Esophagus squamous epithelium (tissue), 4 donors: ENCODE measurements at regions not wholly inside any gene's neighbourhood (a gene's known extent, or its start where the extent isn't known, plus 50 kb on each side); places are given as distances from the start of the nearest gene placed in this dataset.

ENCODE experiments used
- CTCF ChIP-seq, 6 experiments: fragments of 450-650 bp in 4 of 6; fragments of 200-600 bp in 2 of 6; sonication (generic) in 2 of 6; IDR thresholded peaks; one replicate each; pipeline ENCODE4 v1.5.1; 2016 to 2019; ENCODE audit warnings: antibody characterized with exemption in 6 of 6, mild to moderate bottlenecking in 4 of 6, moderate library complexity in 4 of 6
- POLR2A ChIP-seq, 4 donors: fragments of 450-650 bp; IDR thresholded peaks; one replicate each; pipeline ENCODE4 v1.6.1; 2017; ENCODE audit warnings: antibody characterized with exemption in 4 of 4, mild to moderate bottlenecking in 4 of 4, moderate library complexity in 3 of 4

- no peak for TF ChIP-seq CTCF (IDR thresholded peaks at IDR 0.05)
- TF ChIP-seq POLR2A (IDR thresholded peaks at IDR 0.05), result no peak
These were observed 758.1 kb downstream of the MED13L start for GRCh38 chr12:115519359-115519758.
